SKM-1 (cell line): ENCODE measurements at regions not wholly inside any gene's neighbourhood (a gene's known extent, or its start where the extent isn't known, plus 50 kb on each side); places are given as distances from the start of the nearest gene placed in this dataset.
"Not testable (repeated sequence)": the region's sequence is repeated elsewhere in the genome, so short reads cannot be mapped to it uniquely, and the experiment has no call there.

ENCODE experiments used
- DNase-seq: peaks from one replicate; lab custom pipeline; 2025; ENCODE audit not compliant: unreplicated experiment; lab: John Stamatoyannopoulos, UW

GRCh38 chr7:114293289-114294012 lies 121.2 kb upstream of the FOXP2 start:
- peak; percentile 46 for DNase-seq

GRCh38 chr7:114279901-114280300 lies 134.7 kb upstream of the FOXP2 start:
- no peak for DNase-seq

- no peak for DNase-seq
These were observed 141.4 kb upstream of the FOXP2 start for GRCh38 chr7:114273218-114273617.

- no peak for DNase-seq
These were observed 144.9 kb upstream of the FOXP2 start for GRCh38 chr7:114269714-114270113.

- DNase-seq: not testable (repeated sequence)
These were observed 147.1 kb upstream of the FOXP2 start for GRCh38 chr7:114267550-114267949.

- DNase-seq: no peak
These were observed 150.6 kb upstream of the FOXP2 start for GRCh38 chr7:114264023-114264422.

- DNase-seq: no peak
These were observed 151.4 kb upstream of the FOXP2 start for GRCh38 chr7:114263219-114263618.

GRCh38 chr7:114255404-114255841 lies 159.2 kb upstream of the FOXP2 start:
- no peak for DNase-seq

GRCh38 chr7:114243646-114244045 lies 171.0 kb upstream of the FOXP2 start:
- DNase-seq: no peak

- DNase-seq: no peak
These were observed 171.6 kb upstream of the FOXP2 start for GRCh38 chr7:114242992-114243507.

- no peak for DNase-seq
These were observed 185.4 kb upstream of the FOXP2 start for GRCh38 chr7:114229246-114229645.

GRCh38 chr7:114225784-114226183 lies 188.8 kb upstream of the FOXP2 start:
- no peak for DNase-seq

- no peak for DNase-seq
These were observed 196.3 kb upstream of the FOXP2 start for GRCh38 chr7:114218283-114218682.

- no peak for DNase-seq
These were observed 197.4 kb upstream of the FOXP2 start for GRCh38 chr7:114217026-114217806.

- no peak for DNase-seq
These were observed 200.1 kb upstream of the FOXP2 start for GRCh38 chr7:114214466-114214865.

- DNase-seq: no peak
These were observed 201.7 kb upstream of the FOXP2 start for GRCh38 chr7:114212721-114213429.

GRCh38 chr7:114209968-114210367 lies 204.6 kb upstream of the FOXP2 start:
- DNase-seq: no peak

GRCh38 chr7:114206688-114207087 lies 207.9 kb upstream of the FOXP2 start:
- DNase-seq: no peak

GRCh38 chr7:114196517-114196916 lies 218.1 kb upstream of the FOXP2 start:
- no peak for DNase-seq

GRCh38 chr7:114190387-114190786 lies 224.2 kb upstream of the FOXP2 start:
- DNase-seq: no peak

- DNase-seq: no peak
These were observed 231.1 kb upstream of the FOXP2 start for GRCh38 chr7:114183311-114184088.
